Adrenal gland (tissue), 9 donors: ENCODE measurements at regions not wholly inside any gene's neighbourhood (a gene's known extent, or its start where the extent isn't known, plus 50 kb on each side); places are given as distances from the start of the nearest gene placed in this dataset.

Experiments used
- DNase-seq, 7 donors: peaks; one replicate each; pipeline ENCODE4 v3.0.0-alpha.2; 2019 to 2020
- H3K27ac ChIP-seq, 5 donors: fragments of 200-600 bp; sonication (generic) in 4 of 5; 1 replicate in 3 of 5; 2 replicates in 2 of 5; pipeline versions ENCODE4 v1.5.1 to v1.8.0; 2016 to 2020; ENCODE audit warnings: mild to moderate bottlenecking in 1 of 5
- H3K27me3 ChIP-seq: fragments of 200-600 bp; 2 replicates; pipeline ENCODE4 v1.8.0; 2021
- H3K36me3 ChIP-seq, 2 donors: fragments of 200-600 bp; replicated peaks in 1 of 2; 1 replicate in 1 of 2; 2 replicates in 1 of 2; pipeline versions ENCODE4 v1.5.1 to v1.8.0; 2018 to 2022
- H3K4me1 ChIP-seq, 2 donors: fragments of 200-600 bp; replicated peaks in 1 of 2; 1 replicate in 1 of 2; 2 replicates in 1 of 2; pipeline versions ENCODE4 v1.5.1 to v1.8.0; 2018 to 2021
- H3K4me3 ChIP-seq, 4 donors: fragments of 200-600 bp; sonication (generic) in 3 of 4; one replicate each; pipeline ENCODE4 v1.5.1; 2016 to 2018
- H3K9me3 ChIP-seq, 3 donors: fragments of 200-600 bp; sonication (generic) in 1 of 3; replicated peaks in 1 of 3; 1 replicate in 2 of 3; 2 replicates in 1 of 3; pipeline versions ENCODE4 v1.5.1 to v1.8.0; 2016 to 2021
- CTCF ChIP-seq, 6 experiments: fragments of 450-650 bp in 4 of 6; fragments of 200-600 bp in 2 of 6; sonication (generic) in 1 of 6; IDR thresholded peaks; 1 replicate in 5 of 6; 2 replicates in 1 of 6; pipeline versions ENCODE4 v1.5.1 to v1.8.0; 2016 to 2021; ENCODE audit warnings: antibody characterized with exemption in 6 of 6, mild to moderate bottlenecking in 2 of 6, moderate library complexity in 1 of 6
- POLR2A ChIP-seq, 2 donors: fragments of 450-650 bp; IDR thresholded peaks; one replicate each; pipeline ENCODE4 v1.6.1; 2017; ENCODE audit warnings: antibody characterized with exemption in 2 of 2, mild to moderate bottlenecking in 2 of 2, moderate library complexity in 1 of 2
- WGBS, 4 donors: extraction: QIAGEN DNeasy Blood & Tissue Kit in 2 of 4; methylation state at CpG; one replicate each; pipeline versions ENCODE4 v1.1.5 to v1.1.7; 2013 to 2017; 5-methylcytosine and 5-hydroxymethylcytosine counted together
- intact Hi-C, 2 donors: fragments of 100-400 bp; cut with DNase I; formaldehyde crosslinking; loops; one replicate each; pipeline versions ENCODE4 v1.14.1 to v1.15.0; 2022 to 2023
- donor health status: healthy with polysubstance abuse.
- donor health status: Bipolar disorder and iron deficiency.
- donor health status: DM: yes; HTN: yes; CAD: no.
- donor health status: DM: no; HTN: no; CAD: no.
- donor health status: DM: no; HTN: no; CAD: no.

GRCh38 chr14:39673734-39674133, 241.5 kb upstream of the FBXO33 start:
- Histone ChIP-seq H3K36me3 (no peaks in the 10 kb centered on the region), H3K4me3 (no peak overlapping the region), H3K4me1 (no peaks in the 10 kb centered on the region), H3K27me3 (no peaks in the 10 kb centered on the region), H3K27ac (no peak overlapping the region), H3K9me3 (no peaks in the 10 kb centered on the region)
- intact Hi-C loops, result no loop called here
- DNase-seq, result no peak
- TF ChIP-seq POLR2A (IDR thresholded peaks at IDR 0.05), result no peak
- no peak for TF ChIP-seq CTCF (IDR thresholded peaks at IDR 0.05)
- 51 to 62% (median 60%) methylated on average over 3 of the region's 3 CpGs for WGBS, 4 donors

- Histone ChIP-seq H3K4me3 (no peak overlapping the region), H3K27me3 (no peaks in the 10 kb centered on the region), H3K9me3 (no peaks in the 10 kb centered on the region), H3K36me3 (no peaks in the 10 kb centered on the region), H3K4me1 (no peaks in the 10 kb centered on the region), H3K27ac (no peak overlapping the region)
- intact Hi-C loops, result no loop called here
- WGBS, 4 donors, result 78 to 86% (median 83%) methylated on average over 2 of the region's 2 CpGs
- TF ChIP-seq CTCF (IDR thresholded peaks at IDR 0.05), result no peak
- TF ChIP-seq POLR2A (IDR thresholded peaks at IDR 0.05), result no peak
- no peak for DNase-seq
Measured at GRCh38 chr14:39673270-39673711, 241.1 kb upstream of the FBXO33 start.

- no peaks in the 10 kb centered on the region for H3K4me1 ChIP-seq
- H3K4me3 ChIP-seq, result no peak overlapping the region
- no peak for DNase-seq
- H3K27me3 ChIP-seq, result no peaks in the 10 kb centered on the region
- intact Hi-C loops, result no loop called here
- H3K9me3 ChIP-seq, result no peaks in the 10 kb centered on the region
- no peak for TF ChIP-seq POLR2A (IDR thresholded peaks at IDR 0.05)
- 69 to 80% (median 75%) methylated on average over 1 of the region's 1 CpG for WGBS, 4 donors
- H3K36me3 ChIP-seq, result no peaks in the 10 kb centered on the region
- H3K27ac ChIP-seq, result no peak overlapping the region
Measured at GRCh38 chr14:39668449-39668848, 236.2 kb upstream of the FBXO33 start.

GRCh38 chr14:39666386-39666785, 234.2 kb upstream of the FBXO33 start:
- intact Hi-C loops, result no loop called here
- no peak overlapping the region for H3K4me3 ChIP-seq
- H3K27ac ChIP-seq, result no peak overlapping the region
- no peaks in the 10 kb centered on the region for H3K36me3 ChIP-seq
- peak; percentile 20 to 60 (median 29) for DNase-seq
- TF ChIP-seq CTCF (IDR thresholded peaks at IDR 0.05) (no peak), POLR2A (IDR thresholded peaks at IDR 0.05) (no peak)
- H3K4me1 ChIP-seq, result no peaks in the 10 kb centered on the region
- H3K9me3 ChIP-seq, result no peaks in the 10 kb centered on the region
- H3K27me3 ChIP-seq, result no peaks in the 10 kb centered on the region

GRCh38 chr14:39665075-39665475, 232.8 kb upstream of the FBXO33 start:
- H3K4me1 ChIP-seq, result no peaks in the 10 kb centered on the region
- TF ChIP-seq POLR2A (IDR thresholded peaks at IDR 0.05) (no peak), CTCF (IDR thresholded peaks at IDR 0.05) (no peak)
- no peaks in the 10 kb centered on the region for H3K9me3 ChIP-seq
- no peak for DNase-seq
- intact Hi-C loops, result no loop called here
- H3K27ac ChIP-seq, result no peak overlapping the region
- no peaks in the 10 kb centered on the region for H3K27me3 ChIP-seq
- 54 to 77% (median 61%) methylated on average over 1 of the region's 1 CpG for WGBS, 4 donors
- H3K36me3 ChIP-seq, result no peaks in the 10 kb centered on the region
- no peak overlapping the region for H3K4me3 ChIP-seq
